WERI-Rb-1 (cell line): ENCODE measurements at regions not wholly inside any gene's neighbourhood (a gene's known extent, or its start where the extent isn't known, plus 50 kb on each side); places are given as distances from the start of the nearest gene placed in this dataset.

Experiments used
- DNase-seq: peaks from one replicate; pipeline ENCODE4 v3.0.0-alpha.2; 2020
- H3K27ac ChIP-seq: fragments of 250-450 bp; sonication (Bioruptor Pico); 2 replicates; pipeline ENCODE4 v1.5.1; 2020; ENCODE audit warnings: mild to moderate bottlenecking, moderate library complexity
- H3K27me3 ChIP-seq: fragments of 250-450 bp; sonication (Bioruptor Pico); 2 replicates; pipeline ENCODE4 v1.5.1; 2021; ENCODE audit warnings: mild to moderate bottlenecking, low read depth, moderate library complexity; ENCODE audit not compliant: insufficient read depth, severe bottlenecking
- H3K36me3 ChIP-seq: fragments of 250-450 bp; sonication (Bioruptor Pico); 2 replicates; pipeline ENCODE4 v1.5.1; 2020; ENCODE audit warnings: mild to moderate bottlenecking, moderate library complexity
- H3K4me3 ChIP-seq: 2 replicates; pipeline ENCODE4 v1.5.1; 2011; ENCODE audit warnings: low read depth, mild to moderate bottlenecking, control low read depth, low read length
- H3K9me3 ChIP-seq: fragments of 250-450 bp; sonication (Bioruptor Pico); 2 replicates; pipeline ENCODE4 v1.5.1; 2021; ENCODE audit warnings: mild to moderate bottlenecking, moderate library complexity; ENCODE audit not compliant: severe bottlenecking
- CTCF ChIP-seq: IDR thresholded peaks from 2 replicates; pipeline ENCODE4 v1.5.1; 2011; ENCODE audit warnings: low read depth, mild to moderate bottlenecking, control low read depth, inconsistent platforms, low read length

- Histone ChIP-seq H3K9me3 (no peaks in the 10 kb centered on the region), H3K4me3 (no peak overlapping the region), H3K27me3 (no peaks in the 10 kb centered on the region), H3K36me3 (no peaks in the 10 kb centered on the region), H3K27ac (no peak overlapping the region)
- TF ChIP-seq CTCF = no peak
- no peak for DNase-seq
Observed at GRCh38 chr13:31905961-31906360, 125.6 kb upstream of the FRY start.

- no peak overlapping the region for H3K4me3 ChIP-seq
- no peaks in the 10 kb centered on the region for H3K36me3 ChIP-seq
- DNase-seq = no peak
- no peaks in the 10 kb centered on the region for H3K9me3 ChIP-seq
- no peak for TF ChIP-seq CTCF
- H3K27ac ChIP-seq = no peak overlapping the region
- no peaks in the 10 kb centered on the region for H3K27me3 ChIP-seq
Observed at GRCh38 chr13:31908696-31909411, 122.7 kb upstream of the FRY start.

- no peaks in the 10 kb centered on the region for H3K9me3 ChIP-seq
- TF ChIP-seq CTCF = peak; percentile 66
- H3K27me3 ChIP-seq = no peaks in the 10 kb centered on the region
- no peak overlapping the region for H3K4me3 ChIP-seq
- H3K36me3 ChIP-seq = no peaks in the 10 kb centered on the region
- DNase-seq = peak; percentile 44
- H3K27ac ChIP-seq = no peak overlapping the region
Observed at GRCh38 chr13:31909864-31910551, 121.6 kb upstream of the FRY start.

GRCh38 chr13:31910633-31911032 is 120.9 kb upstream of the FRY start:
- Histone ChIP-seq H3K9me3 (no peaks in the 10 kb centered on the region), H3K27ac (no peak overlapping the region), H3K4me3 (no peak overlapping the region), H3K36me3 (no peaks in the 10 kb centered on the region), H3K27me3 (no peaks in the 10 kb centered on the region)
- TF ChIP-seq CTCF = no peak
- no peak for DNase-seq

GRCh38 chr13:31912647-31913401 is 118.8 kb upstream of the FRY start:
- H3K27me3 ChIP-seq = no peaks in the 10 kb centered on the region
- H3K4me3 ChIP-seq = no peak overlapping the region
- no peaks in the 10 kb centered on the region for H3K36me3 ChIP-seq
- TF ChIP-seq CTCF = no peak
- H3K27ac ChIP-seq = no peak overlapping the region
- H3K9me3 ChIP-seq = no peaks in the 10 kb centered on the region
- DNase-seq = no peak
